H9 (cell line): ENCODE measurements at regions not wholly inside any gene's neighbourhood (a gene's known extent, or its start where the extent isn't known, plus 50 kb on each side); places are given as distances from the start of the nearest gene placed in this dataset.

Experiments used
- DNase-seq: peaks from one replicate; pipeline ENCODE4 v3.0.0-alpha.2; 2017
- H2AFZ ChIP-seq: one replicate; pipeline ENCODE4 v1.6.1; 2013; ENCODE audit warnings: mild to moderate bottlenecking, low read length, control low read depth, moderate library complexity
- H2AK5ac ChIP-seq: 2 replicates; pipeline ENCODE4 v1.6.1; 2013; ENCODE audit warnings: low read length, control low read depth, mixed read lengths; ENCODE audit not compliant: insufficient read length
- H2BK120ac ChIP-seq: one replicate; pipeline ENCODE4 v1.6.1; 2013; ENCODE audit warnings: low read depth, mild to moderate bottlenecking, low read length, control low read depth, inconsistent platforms; ENCODE audit not compliant: poor library complexity, severe bottlenecking
- H2BK12ac ChIP-seq: 2 replicates; pipeline ENCODE4 v1.6.1; 2013; ENCODE audit warnings: low read length, control low read depth, mixed read lengths, low read depth; ENCODE audit not compliant: insufficient read length
- H2BK15ac ChIP-seq: 2 replicates; pipeline ENCODE4 v1.6.1; 2013; ENCODE audit warnings: low read depth, low read length, control low read depth
- H2BK20ac ChIP-seq: one replicate; pipeline ENCODE4 v1.6.1; 2013; ENCODE audit warnings: low read depth, mild to moderate bottlenecking, low read length, control low read depth, inconsistent platforms; ENCODE audit not compliant: poor library complexity, severe bottlenecking
- H2BK5ac ChIP-seq: 2 replicates; pipeline ENCODE4 v1.6.1; 2013; ENCODE audit warnings: low read length, control low read depth, mixed read lengths; ENCODE audit not compliant: insufficient read length
- H3K14ac ChIP-seq: 2 replicates; pipeline ENCODE4 v1.6.1; 2013; ENCODE audit warnings: low read length, control low read depth; ENCODE audit not compliant: insufficient read depth
- H3K18ac ChIP-seq: 2 replicates; pipeline ENCODE4 v1.6.1; 2013; ENCODE audit warnings: low read depth, mild to moderate bottlenecking, mixed read lengths, low read length, control low read depth; ENCODE audit not compliant: insufficient read length
- H3K23ac ChIP-seq: 2 replicates; pipeline ENCODE4 v1.6.1; 2013; ENCODE audit warnings: low read length, control low read depth, mixed read lengths, low read depth; ENCODE audit not compliant: insufficient read length
- H3K23me2 ChIP-seq: 2 replicates; pipeline ENCODE4 v1.6.1; 2013; ENCODE audit warnings: low read depth, mild to moderate bottlenecking, mixed read lengths, low read length, control low read depth; ENCODE audit not compliant: insufficient read length, poor library complexity, severe bottlenecking
- H3K27ac ChIP-seq: 2 replicates; pipeline ENCODE4 v1.5.1; 2013; ENCODE audit warnings: low read length, control low read depth, mixed read lengths, low read depth; ENCODE audit not compliant: insufficient read length
- H3K27me3 ChIP-seq: 2 replicates; pipeline ENCODE4 v1.6.1; 2013; ENCODE audit warnings: low read length, control low read depth, inconsistent platforms; ENCODE audit not compliant: insufficient read depth
- H3K4ac ChIP-seq: 2 replicates; pipeline ENCODE4 v1.6.1; 2013; ENCODE audit warnings: low read depth, mild to moderate bottlenecking, control low read depth, inconsistent platforms, low read length, moderate library complexity
- H3K4me1 ChIP-seq: 2 replicates; pipeline ENCODE4 v1.6.1; 2013; ENCODE audit warnings: low read length, control low read depth, inconsistent platforms; ENCODE audit not compliant: insufficient read depth
- H3K4me2 ChIP-seq: 2 replicates; pipeline ENCODE4 v1.6.1; 2013; ENCODE audit warnings: low read length, control low read depth, mixed read lengths; ENCODE audit not compliant: insufficient read length, insufficient read depth
- H3K56ac ChIP-seq: 2 replicates; pipeline ENCODE4 v1.6.1; 2013; ENCODE audit warnings: low read depth, mild to moderate bottlenecking, mixed read lengths, low read length, control low read depth; ENCODE audit not compliant: insufficient read length
- H3K79me1 ChIP-seq: 2 replicates; pipeline ENCODE4 v1.6.1; 2013; ENCODE audit warnings: low read depth, mild to moderate bottlenecking, moderate library complexity, low read length, control low read depth, inconsistent platforms; ENCODE audit not compliant: insufficient read depth, poor library complexity, severe bottlenecking
- H3K79me2 ChIP-seq: 2 replicates; pipeline ENCODE4 v1.6.1; 2013; ENCODE audit warnings: low read length, control low read depth, inconsistent platforms; ENCODE audit not compliant: insufficient read depth
- H3K9ac ChIP-seq: 2 replicates; pipeline ENCODE4 v1.6.1; 2013; ENCODE audit warnings: low read length, control low read depth, mixed read lengths; ENCODE audit not compliant: insufficient read length; ENCODE audit errors: extremely low read depth
- H3K9me3 ChIP-seq: one replicate; pipeline ENCODE4 v1.6.1; 2013; ENCODE audit warnings: low read depth, low read length, inconsistent platforms; ENCODE audit not compliant: control insufficient read depth
- H3T11ph ChIP-seq: one replicate; pipeline ENCODE4 v1.6.1; 2013; ENCODE audit warnings: mild to moderate bottlenecking, low read length, control low read depth, inconsistent platforms
- H4K20me1 ChIP-seq: one replicate; pipeline ENCODE4 v1.6.1; 2013; ENCODE audit not compliant: control insufficient read depth, insufficient read length, insufficient read depth
- H4K5ac ChIP-seq: 2 replicates; pipeline ENCODE4 v1.6.1; 2013; ENCODE audit warnings: low read depth, mild to moderate bottlenecking, mixed read lengths, low read length, control low read depth; ENCODE audit not compliant: insufficient read length
- H4K8ac ChIP-seq: replicated peaks from 2 replicates; pipeline ENCODE4 v1.6.1; 2013; ENCODE audit warnings: low read length, control low read depth, mixed read lengths, low read depth; ENCODE audit not compliant: insufficient read length
- H4K91ac ChIP-seq: 2 replicates; pipeline ENCODE4 v1.6.1; 2013; ENCODE audit warnings: low read depth, mild to moderate bottlenecking, moderate library complexity, mixed read lengths, low read length, control low read depth; ENCODE audit not compliant: insufficient read length
- H3K27ac Mint-ChIP-seq, 3 experiments: 2 replicates in 2 of 3; 3 replicates in 1 of 3; pipeline ENCODE4 v1.8.0; 2020 to 2021; ENCODE audit warnings: mixed read lengths in 3 of 3, mild to moderate bottlenecking in 1 of 3, moderate library complexity in 1 of 3
- H3K27me3 Mint-ChIP-seq: 2 replicates; pipeline ENCODE4 v1.8.0; 2021; ENCODE audit warnings: low read depth, mild to moderate bottlenecking, moderate library complexity, mixed read lengths
- H3K36me3 Mint-ChIP-seq, 3 experiments: 2 replicates in 2 of 3; 3 replicates in 1 of 3; pipeline ENCODE4 v1.8.0; 2020 to 2021; ENCODE audit warnings: low read depth in 3 of 3, mixed read lengths in 3 of 3; ENCODE audit not compliant: insufficient read depth in 1 of 3
- H3K4me1 Mint-ChIP-seq, 2 experiments: 2 replicates each; pipeline ENCODE4 v1.8.0; 2020; ENCODE audit warnings: mixed read lengths in 2 of 2
- H3K4me3 Mint-ChIP-seq, 2 experiments: 2 replicates in 1 of 2; 3 replicates in 1 of 2; pipeline ENCODE4 v1.8.0; 2020 to 2021; ENCODE audit warnings: mild to moderate bottlenecking in 2 of 2, mixed read lengths in 2 of 2, moderate library complexity in 1 of 2
- H3K9me3 Mint-ChIP-seq, 2 experiments: 2 replicates in 1 of 2; 3 replicates in 1 of 2; pipeline ENCODE4 v1.8.0; 2020; ENCODE audit warnings: mild to moderate bottlenecking in 2 of 2, mixed read lengths in 2 of 2, moderate library complexity in 1 of 2
- CTCF ChIP-seq: fragments of 200-600 bp; sonication (generic); conservative IDR thresholded peaks from 3 replicates; pipeline ENCODE4 v1.8.0; 2021; ENCODE audit warnings: antibody characterized with exemption, mild to moderate bottlenecking

GRCh38 chr4:74590476-74590875 is 145.5 kb downstream of the AREG start:
- Histone ChIP-seq H2BK120ac (no peak overlapping the region), H3T11ph (no peak overlapping the region), H2BK12ac (no peak overlapping the region), H3K79me1 (no peaks in the 10 kb centered on the region), H3K18ac (no peak overlapping the region), H3K27ac (no peak overlapping the region), H4K5ac (no peak overlapping the region), H2BK5ac (no peak overlapping the region), H3K79me2 (no peaks in the 10 kb centered on the region), H3K23ac (no peak overlapping the region), H2BK15ac (no peak overlapping the region), H3K4me2 (no peak overlapping the region), H3K4me1 (no peaks in the 10 kb centered on the region), H4K8ac (no peak overlapping the region), H2AFZ (no peak overlapping the region), H3K23me2 (no peaks in the 10 kb centered on the region), H3K56ac (no peak overlapping the region), H4K91ac (no peak overlapping the region), H4K20me1 (no peaks in the 10 kb centered on the region), H3K27me3 (no peaks in the 10 kb centered on the region), H3K4ac (no peak overlapping the region), H3K9ac (no peak overlapping the region), H2AK5ac (no peak overlapping the region), H3K14ac (no peak overlapping the region), H3K9me3 (no peaks in the 10 kb centered on the region), H2BK20ac (no peak overlapping the region)
- Mint-ChIP-seq H3K27me3 (no peaks in the 10 kb centered on the region), H3K4me3 (no peak overlapping the region), H3K4me1 (no peaks in the 10 kb centered on the region), H3K36me3 (no peaks in the 10 kb centered on the region), H3K27ac (no peak overlapping the region), H3K9me3 (peaks cover 0 to 10% of the 10 kb centered on the region in 2 experiments; a peak in 1 of 5 replicates)
- DNase-seq, result no peak
- no peak for TF ChIP-seq CTCF
